Ishikawa (cell line): ENCODE measurements at regions not wholly inside any gene's neighbourhood (a gene's known extent, or its start where the extent isn't known, plus 50 kb on each side); places are given as distances from the start of the nearest gene placed in this dataset.

ENCODE experiments used
- CEBPB ChIP-seq: IDR thresholded peaks from 2 replicates; pipeline ENCODE4 v1.6.1; 2012
- CREB1 ChIP-seq: IDR thresholded peaks from 2 replicates; pipeline ENCODE4 v1.6.1; 2012; ENCODE audit warnings: low read depth
- EGR1 ChIP-seq: IDR thresholded peaks from 2 replicates; pipeline ENCODE4 v1.6.1; 2012
- EP300 ChIP-seq: IDR thresholded peaks from 2 replicates; pipeline ENCODE4 v1.6.1; 2012; ENCODE audit warnings: borderline replicate concordance
- FOXM1 ChIP-seq: IDR thresholded peaks from 2 replicates; pipeline ENCODE4 v1.6.1; 2012; ENCODE audit warnings: low read depth, borderline replicate concordance
- MAX ChIP-seq: IDR thresholded peaks from 2 replicates; pipeline ENCODE4 v1.6.1; 2012
- NFIC ChIP-seq: IDR thresholded peaks from 2 replicates; pipeline ENCODE4 v1.6.1; 2012
- RAD21 ChIP-seq: IDR thresholded peaks from 2 replicates; pipeline ENCODE4 v1.6.1; 2012; ENCODE audit warnings: low read depth
- REST ChIP-seq: IDR thresholded peaks from 2 replicates; pipeline ENCODE4 v1.6.1; 2012; ENCODE audit warnings: low read depth, mild to moderate bottlenecking
- TAF1 ChIP-seq: IDR thresholded peaks from 2 replicates; pipeline ENCODE4 v1.6.1; 2012; ENCODE audit warnings: low read depth, mild to moderate bottlenecking
- TEAD4 ChIP-seq: IDR thresholded peaks from 2 replicates; pipeline ENCODE4 v1.6.1; 2012
- USF1 ChIP-seq: IDR thresholded peaks from 2 replicates; pipeline ENCODE4 v1.6.1; 2012
- YY1 ChIP-seq: IDR thresholded peaks from 2 replicates; pipeline ENCODE4 v1.6.1; 2012; ENCODE audit warnings: low read depth

- TF ChIP-seq CREB1 (no peak), FOXM1 (no peak), EP300 (no peak), TAF1 (no peak), REST (no peak), USF1 (no peak), RAD21 (no peak), YY1 (no peak), CEBPB (no peak), EGR1 (no peak), MAX (no peak), TEAD4 (no peak), NFIC (no peak)
Observed at GRCh38 chr9:129350143-129350935, 172.3 kb upstream of the IER5L start.
